CD4-positive, CD25-positive, alpha-beta regulatory T cell (primary cell): ENCODE measurements at regions not wholly inside any gene's neighbourhood (a gene's known extent, or its start where the extent isn't known, plus 50 kb on each side); places are given as distances from the start of the nearest gene placed in this dataset.

Experiments used
- ATAC-seq, 2 donors: fragments of 150-1000 bp; cut with Tn5 transposase; one replicate each; pipeline ENCODE4 v1.10.0; 2021; ENCODE audit warnings: low read depth in 2 of 2, moderate number of reproducible peaks in 2 of 2, moderate library complexity in 1 of 2
- DNase-seq, 3 donors: peaks; one replicate each; pipeline versions ENCODE4 v3.0.0 to v3.0.0-alpha.2; 2012 to 2022; ENCODE audit warnings: mixed read lengths in 1 of 3
- H3K27ac ChIP-seq: one replicate; pipeline ENCODE4 v1.7.0; 2013; ENCODE audit warnings: mild to moderate bottlenecking, low read length; ENCODE audit not compliant: insufficient read depth, poor library complexity, severe bottlenecking
- H3K27me3 ChIP-seq: one replicate; pipeline ENCODE4 v1.7.0; 2013; ENCODE audit warnings: low read length; ENCODE audit not compliant: control insufficient read depth, insufficient read depth
- H3K36me3 ChIP-seq: one replicate; pipeline ENCODE4 v1.7.0; 2013; ENCODE audit warnings: mild to moderate bottlenecking, low read length, moderate library complexity; ENCODE audit not compliant: control insufficient read depth, insufficient read depth
- H3K4me1 ChIP-seq: 2 replicates; pipeline ENCODE4 v1.7.0; 2013; ENCODE audit warnings: mild to moderate bottlenecking, low read length; ENCODE audit not compliant: insufficient read depth, control insufficient read depth, poor library complexity, severe bottlenecking
- H3K4me3 ChIP-seq: one replicate; pipeline ENCODE4 v1.7.0; 2013; ENCODE audit warnings: low read depth, mild to moderate bottlenecking, low read length, moderate library complexity
- H3K9me3 ChIP-seq, 2 experiments: 1 replicate in 1 of 2; 2 replicates in 1 of 2; pipeline ENCODE4 v1.7.0; 2013; ENCODE audit warnings: low read length in 2 of 2, mild to moderate bottlenecking in 1 of 2, moderate library complexity in 1 of 2; ENCODE audit not compliant: control insufficient read depth in 2 of 2
- H3K27ac Mint-ChIP-seq, 3 donors: one replicate each; pipeline ENCODE4 v1.8.0; 2020 to 2022; ENCODE audit warnings: mild to moderate bottlenecking in 3 of 3, mixed read lengths in 3 of 3, moderate library complexity in 2 of 3
- H3K27me3 Mint-ChIP-seq: one replicate; pipeline ENCODE4 v1.8.0; 2022; ENCODE audit warnings: mild to moderate bottlenecking, mixed read lengths
- H3K36me3 Mint-ChIP-seq: one replicate; pipeline ENCODE4 v1.8.0; 2020; ENCODE audit warnings: mixed read lengths
- H3K4me1 Mint-ChIP-seq, 4 donors: one replicate each; pipeline ENCODE4 v1.8.0; 2020 to 2022; ENCODE audit warnings: mixed read lengths in 4 of 4, mild to moderate bottlenecking in 1 of 4
- H3K4me3 Mint-ChIP-seq, 4 donors: one replicate each; pipeline ENCODE4 v1.8.0; 2020 to 2022; ENCODE audit warnings: mild to moderate bottlenecking in 4 of 4, mixed read lengths in 4 of 4, moderate library complexity in 3 of 4
- H3K9me3 Mint-ChIP-seq, 7 donors: one replicate each; pipeline ENCODE4 v1.8.0; 2020 to 2022; ENCODE audit warnings: mixed read lengths in 7 of 7, mild to moderate bottlenecking in 3 of 7, moderate library complexity in 2 of 7

GRCh38 chr2:235195921-235196320, 244.1 kb downstream of the SH3BP4 start:
- Mint-ChIP-seq H3K27ac (no peak overlapping the region), H3K27me3 (peaks cover 9% of the 10 kb centered on the region), H3K36me3 (no peaks in the 10 kb centered on the region), H3K4me1 (no peaks in the 10 kb centered on the region), H3K4me3 (no peak overlapping the region), H3K9me3 (peaks cover 0 to 4% (median 0%) of the 10 kb centered on the region in 7 donors)
- Histone ChIP-seq H3K4me3 (no peak overlapping the region), H3K36me3 (no peaks in the 10 kb centered on the region), H3K27ac (no peak overlapping the region), H3K4me1 (no peaks in the 10 kb centered on the region), H3K27me3 (peaks cover 3% of the 10 kb centered on the region), H3K9me3 (no peaks in the 10 kb centered on the region)
- no peak for ATAC-seq
- no peak for DNase-seq

DNA sequence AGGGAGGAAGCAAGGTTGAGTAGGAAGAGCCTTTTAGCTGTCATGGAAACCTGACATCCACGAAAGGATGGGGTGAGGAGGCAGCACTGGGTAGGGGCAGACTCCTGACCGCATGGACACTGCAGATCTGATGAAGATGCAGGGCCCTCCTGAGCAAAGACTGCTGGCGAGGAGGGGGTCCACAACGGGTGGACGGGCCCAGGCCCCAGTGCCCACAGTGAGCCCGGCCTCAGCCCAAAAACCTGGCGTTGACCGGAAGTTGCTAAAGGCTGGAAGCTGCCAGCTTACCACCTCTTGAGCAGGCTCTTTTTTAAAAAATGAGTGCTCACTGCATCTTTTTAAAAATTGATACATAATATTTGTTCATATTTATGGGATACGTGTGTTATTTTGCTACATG, 247.3 kb downstream of the SH3BP4 start:
- no peak overlapping the region for H3K27ac Mint-ChIP-seq
- no peak for DNase-seq

GRCh38 chr2:235200216-235200615, 248.4 kb downstream of the SH3BP4 start:
- DNase-seq (no peak), ATAC-seq (no peak)
- H3K4me1 Mint-ChIP-seq: no peaks in the 10 kb centered on the region
- Histone ChIP-seq H3K4me1 (no peaks in the 10 kb centered on the region), H3K36me3 (no peaks in the 10 kb centered on the region), H3K27ac (no peak overlapping the region), H3K4me3 (no peak overlapping the region), H3K9me3 (no peaks in the 10 kb centered on the region), H3K27me3 (peaks cover 3% of the 10 kb centered on the region)
- H3K4me3 Mint-ChIP-seq: no peak overlapping the region
- no peaks in the 10 kb centered on the region for H3K36me3 Mint-ChIP-seq
- peaks cover 5% of the 10 kb centered on the region for H3K27me3 Mint-ChIP-seq
- no peak overlapping the region for H3K27ac Mint-ChIP-seq
- H3K9me3 Mint-ChIP-seq: peaks cover 0 to 2% (median 0%) of the 10 kb centered on the region in 7 donors

More for the DNA sequence above, 247.3 kb downstream of the SH3BP4 start:
- Histone ChIP-seq H3K4me1 (no peaks in the 10 kb centered on the region), H3K36me3 (no peaks in the 10 kb centered on the region), H3K27ac (no peak overlapping the region), H3K9me3 (no peaks in the 10 kb centered on the region), H3K4me3 (no peak overlapping the region), H3K27me3 (peaks cover 3% of the 10 kb centered on the region)
- Mint-ChIP-seq H3K36me3 (no peaks in the 10 kb centered on the region), H3K4me3 (no peak overlapping the region), H3K4me1 (no peaks in the 10 kb centered on the region), H3K9me3 (peaks cover 0 to 2% (median 0%) of the 10 kb centered on the region in 7 donors), H3K27me3 (peaks cover 5% of the 10 kb centered on the region)
- ATAC-seq: no peak

GRCh38 chr2:235201756-235202155, 249.9 kb downstream of the SH3BP4 start:
- Histone ChIP-seq H3K4me1 (no peaks in the 10 kb centered on the region), H3K9me3 (no peaks in the 10 kb centered on the region), H3K27ac (no peak overlapping the region), H3K27me3 (no peaks in the 10 kb centered on the region), H3K4me3 (no peak overlapping the region), H3K36me3 (no peaks in the 10 kb centered on the region)
- Mint-ChIP-seq H3K27me3 (peaks cover 5% of the 10 kb centered on the region), H3K4me1 (no peaks in the 10 kb centered on the region), H3K36me3 (no peaks in the 10 kb centered on the region), H3K9me3 (no peaks in the 10 kb centered on the region), H3K27ac (no peak overlapping the region), H3K4me3 (no peak overlapping the region)
- ATAC-seq: no peak
- no peak for DNase-seq

DNA sequence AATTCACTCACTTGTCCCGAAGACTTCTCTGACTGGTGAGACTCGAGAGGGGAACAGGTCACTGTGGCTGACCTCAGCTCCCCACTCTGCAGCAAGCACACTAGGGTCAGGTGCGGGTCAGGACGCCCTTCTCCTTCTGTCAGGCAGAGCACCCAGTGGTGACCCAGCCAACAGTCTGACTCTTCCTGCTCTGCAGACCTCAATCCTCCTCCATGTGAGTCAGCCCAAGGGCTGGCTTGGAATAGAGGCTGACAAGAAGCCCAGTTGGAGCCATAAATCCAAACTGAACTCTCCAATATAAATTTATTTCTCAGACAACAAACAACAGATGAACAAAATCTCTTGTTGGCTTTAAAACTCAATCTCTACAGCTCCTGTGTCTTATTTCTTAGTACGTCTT, 253.1 kb downstream of the SH3BP4 start:
- H3K4me3 Mint-ChIP-seq: no peak overlapping the region
- DNase-seq: no peak
- ATAC-seq: no peak

DNA sequence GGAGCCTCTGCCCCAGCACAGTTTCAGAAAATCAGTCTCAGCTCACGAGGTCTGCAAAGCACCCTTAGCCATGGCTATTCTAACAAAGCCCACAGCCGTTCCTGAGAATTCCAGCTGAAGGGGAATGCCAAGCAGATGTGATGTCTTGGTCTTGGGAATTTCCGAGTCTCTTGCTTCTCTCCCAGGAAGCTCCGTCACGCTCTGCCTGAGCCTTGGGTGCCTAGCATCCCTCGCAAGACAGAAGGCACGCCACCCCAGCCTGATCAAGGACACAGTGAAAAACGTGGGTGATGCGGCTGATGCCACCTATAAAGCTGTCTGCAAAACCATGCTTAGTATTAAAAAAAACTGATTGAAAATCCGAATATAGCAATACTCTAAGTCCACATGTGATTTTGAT, 254.6 kb downstream of the SH3BP4 start:
- Histone ChIP-seq H3K4me3 (no peak overlapping the region), H3K27me3 (peaks cover 2% of the 10 kb centered on the region), H3K36me3 (no peaks in the 10 kb centered on the region), H3K4me1 (no peaks in the 10 kb centered on the region), H3K9me3 (no peaks in the 10 kb centered on the region), H3K27ac (no peak overlapping the region)
- Mint-ChIP-seq H3K4me1 (no peaks in the 10 kb centered on the region), H3K27me3 (peaks cover 5% of the 10 kb centered on the region), H3K4me3 (no peak overlapping the region), H3K27ac (no peak overlapping the region), H3K9me3 (peaks cover 0 to 2% (median 0%) of the 10 kb centered on the region in 7 donors), H3K36me3 (no peaks in the 10 kb centered on the region)
- ATAC-seq (no peak), DNase-seq (no peak)

More for the DNA sequence above, 253.1 kb downstream of the SH3BP4 start:
- Mint-ChIP-seq H3K27ac (no peak overlapping the region), H3K27me3 (peaks cover 5% of the 10 kb centered on the region), H3K9me3 (peaks cover 0 to 2% (median 0%) of the 10 kb centered on the region in 7 donors), H3K4me1 (no peaks in the 10 kb centered on the region), H3K36me3 (no peaks in the 10 kb centered on the region)
- no peaks in the 10 kb centered on the region for H3K9me3 ChIP-seq
- no peaks in the 10 kb centered on the region for H3K4me1 ChIP-seq
- H3K36me3 ChIP-seq: no peaks in the 10 kb centered on the region
- H3K27ac ChIP-seq: no peak overlapping the region
- H3K27me3 ChIP-seq: peaks cover under 1% of the 10 kb centered on the region
- no peak overlapping the region for H3K4me3 ChIP-seq

DNA sequence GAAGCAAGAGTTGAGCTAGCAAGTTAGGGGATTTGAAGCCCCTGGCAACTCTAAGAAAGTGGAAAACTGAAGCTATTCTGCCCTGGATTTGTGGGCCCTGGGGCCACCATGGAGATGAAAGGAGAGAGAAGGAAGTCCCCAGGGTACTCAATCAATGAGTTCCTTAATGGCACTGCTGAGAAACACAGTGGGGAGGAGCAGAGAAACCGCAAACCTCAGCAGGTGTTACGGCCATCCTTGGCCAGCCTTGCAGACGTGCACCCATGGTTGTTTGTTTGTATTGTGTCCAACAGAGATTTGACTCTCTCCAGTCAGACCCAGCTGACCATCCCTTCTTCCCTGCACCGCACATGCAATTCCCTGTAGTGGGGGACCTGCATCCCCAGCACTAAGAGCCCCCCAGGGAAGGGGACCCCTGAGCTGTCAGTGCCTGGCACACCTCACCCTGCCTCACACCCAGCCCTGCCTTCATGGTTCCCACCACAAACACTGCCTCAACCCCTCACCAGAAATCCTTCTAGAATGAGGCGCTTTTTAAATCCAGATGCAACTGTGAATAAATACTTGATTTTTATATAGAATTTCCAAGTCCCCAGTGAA, 255.3 kb downstream of the SH3BP4 start:
- Histone ChIP-seq H3K9me3 (no peaks in the 10 kb centered on the region), H3K4me3 (no peak overlapping the region), H3K4me1 (no peaks in the 10 kb centered on the region), H3K36me3 (no peaks in the 10 kb centered on the region), H3K27ac (no peak overlapping the region), H3K27me3 (peaks cover 2% of the 10 kb centered on the region)
- Mint-ChIP-seq H3K9me3 (peaks cover 0 to 4% (median 2%) of the 10 kb centered on the region in 7 donors), H3K36me3 (no peaks in the 10 kb centered on the region), H3K4me3 (no peak overlapping the region), H3K27ac (no peak overlapping the region), H3K4me1 (no peaks in the 10 kb centered on the region), H3K27me3 (peaks cover 5% of the 10 kb centered on the region)
- DNase-seq (no peak), ATAC-seq (no peak)

- Mint-ChIP-seq H3K27me3 (peaks cover 5% of the 10 kb centered on the region), H3K9me3 (peaks cover 0 to 8% (median 2%) of the 10 kb centered on the region in 7 donors), H3K4me1 (peaks cover 0 to 2% (median 0%) of the 10 kb centered on the region in 4 donors), H3K4me3 (no peak overlapping the region), H3K27ac (no peak overlapping the region), H3K36me3 (no peaks in the 10 kb centered on the region)
- Histone ChIP-seq H3K36me3 (no peaks in the 10 kb centered on the region), H3K27me3 (peaks cover 2% of the 10 kb centered on the region), H3K4me3 (no peak overlapping the region), H3K27ac (no peak overlapping the region), H3K9me3 (no peaks in the 10 kb centered on the region), H3K4me1 (no peaks in the 10 kb centered on the region)
- DNase-seq: no peak
- no peak for ATAC-seq
Observed at GRCh38 chr2:235211056-235211455, 259.2 kb downstream of the SH3BP4 start.
